Left ventricle myocardium inferior (tissue), 1 donor: ENCODE measurements at regions not wholly inside any gene's neighbourhood (a gene's known extent, or its start where the extent isn't known, plus 50 kb on each side); places are given as distances from the start of the nearest gene placed in this dataset.
"Not testable (repeated sequence)": the region's sequence is repeated elsewhere in the genome, so short reads cannot be mapped to it uniquely, and the experiment has no call there.

Experiments used
- DNase-seq: peaks from one replicate; pipeline ENCODE4 v3.0.0-alpha.2; 2020
- H3K27ac ChIP-seq: fragments of 200-600 bp; replicated peaks from 2 replicates; pipeline ENCODE4 v1.8.0; 2021
- H3K27me3 ChIP-seq: fragments of 200-600 bp; 2 replicates; pipeline ENCODE4 v1.8.0; 2021; ENCODE audit warnings: low read depth
- H3K36me3 ChIP-seq: fragments of 200-600 bp; 2 replicates; pipeline ENCODE4 v1.8.0; 2021
- H3K4me1 ChIP-seq: fragments of 200-600 bp; 2 replicates; pipeline ENCODE4 v1.8.0; 2021
- H3K4me3 ChIP-seq: fragments of 200-600 bp; 2 replicates; pipeline ENCODE4 v1.8.0; 2021; ENCODE audit warnings: mild to moderate bottlenecking, moderate library complexity
- H3K9me3 ChIP-seq: fragments of 200-600 bp; replicated peaks from 2 replicates; pipeline ENCODE4 v1.8.0; 2021
- intact Hi-C: fragments of 100-400 bp; cut with micrococcal nuclease; formaldehyde crosslinking; loops from one replicate; pipeline ENCODE4 v1.11.0; 2022
- TF ChIP-seq, protein P1 (sequence below): fragments of 200-600 bp; IDR thresholded peaks from 2 replicates; pipeline ENCODE4 v1.8.0; 2021; ENCODE audit warnings: antibody characterized with exemption, mild to moderate bottlenecking, borderline replicate concordance
- donor health status: DM: no; HTN: yes; CAD: no; lungs with severe emphysema.

GRCh38 chr11:97614606-97615005, 1224.8 kb downstream of the JRKL start:
- no peak overlapping the region for H3K4me3 ChIP-seq
- H3K4me1 ChIP-seq = no peaks in the 10 kb centered on the region
- H3K36me3 ChIP-seq = no peaks in the 10 kb centered on the region
- no peak overlapping the region for H3K27ac ChIP-seq
- TF ChIP-seq, protein P1, sequence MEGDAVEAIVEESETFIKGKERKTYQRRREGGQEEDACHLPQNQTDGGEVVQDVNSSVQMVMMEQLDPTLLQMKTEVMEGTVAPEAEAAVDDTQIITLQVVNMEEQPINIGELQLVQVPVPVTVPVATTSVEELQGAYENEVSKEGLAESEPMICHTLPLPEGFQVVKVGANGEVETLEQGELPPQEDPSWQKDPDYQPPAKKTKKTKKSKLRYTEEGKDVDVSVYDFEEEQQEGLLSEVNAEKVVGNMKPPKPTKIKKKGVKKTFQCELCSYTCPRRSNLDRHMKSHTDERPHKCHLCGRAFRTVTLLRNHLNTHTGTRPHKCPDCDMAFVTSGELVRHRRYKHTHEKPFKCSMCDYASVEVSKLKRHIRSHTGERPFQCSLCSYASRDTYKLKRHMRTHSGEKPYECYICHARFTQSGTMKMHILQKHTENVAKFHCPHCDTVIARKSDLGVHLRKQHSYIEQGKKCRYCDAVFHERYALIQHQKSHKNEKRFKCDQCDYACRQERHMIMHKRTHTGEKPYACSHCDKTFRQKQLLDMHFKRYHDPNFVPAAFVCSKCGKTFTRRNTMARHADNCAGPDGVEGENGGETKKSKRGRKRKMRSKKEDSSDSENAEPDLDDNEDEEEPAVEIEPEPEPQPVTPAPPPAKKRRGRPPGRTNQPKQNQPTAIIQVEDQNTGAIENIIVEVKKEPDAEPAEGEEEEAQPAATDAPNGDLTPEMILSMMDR = no peak
- intact Hi-C loops = no loop called here
- DNase-seq = no peak
- peaks cover 49% of the 10 kb centered on the region for H3K9me3 ChIP-seq
- H3K27me3 ChIP-seq = no peaks in the 10 kb centered on the region

- H3K27me3 ChIP-seq = no peaks in the 10 kb centered on the region
- peaks cover 39% of the 10 kb centered on the region for H3K9me3 ChIP-seq
- DNase-seq = no peak
- TF ChIP-seq, protein P1 = no peak
- no peak overlapping the region for H3K27ac ChIP-seq
- intact Hi-C loops = no loop called here
- no peaks in the 10 kb centered on the region for H3K4me1 ChIP-seq
- no peak overlapping the region for H3K4me3 ChIP-seq
- H3K36me3 ChIP-seq = no peaks in the 10 kb centered on the region
These were observed 1225.7 kb downstream of the JRKL start for GRCh38 chr11:97615546-97615945.

DNA sequence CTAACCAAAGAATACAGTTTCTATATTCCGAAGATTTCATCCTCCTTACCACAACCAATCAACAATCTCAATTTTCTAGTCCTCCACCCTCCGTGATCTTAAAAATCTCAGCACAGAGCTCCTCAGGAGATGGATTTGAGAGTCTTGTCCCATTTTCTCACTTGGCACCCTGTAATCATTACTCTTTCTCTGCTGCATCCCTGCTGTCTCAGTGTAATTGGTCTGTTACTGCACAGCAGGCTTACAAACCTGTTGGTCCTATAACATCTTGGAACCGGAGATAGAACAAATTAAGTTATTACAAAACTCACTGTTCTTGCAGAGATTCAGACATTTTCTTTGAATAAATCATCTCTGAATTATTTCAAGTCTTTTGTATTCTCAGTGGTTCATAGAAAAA, 1227.2 kb downstream of the JRKL start:
- H3K4me3 ChIP-seq = no peak overlapping the region
- DNase-seq = no peak
- intact Hi-C loops = no loop called here
- no peak overlapping the region for H3K27ac ChIP-seq
- H3K36me3 ChIP-seq = no peaks in the 10 kb centered on the region
- TF ChIP-seq, protein P1 = no peak
- peaks cover 29% of the 10 kb centered on the region for H3K9me3 ChIP-seq
- no peaks in the 10 kb centered on the region for H3K27me3 ChIP-seq
- H3K4me1 ChIP-seq = no peaks in the 10 kb centered on the region

DNA sequence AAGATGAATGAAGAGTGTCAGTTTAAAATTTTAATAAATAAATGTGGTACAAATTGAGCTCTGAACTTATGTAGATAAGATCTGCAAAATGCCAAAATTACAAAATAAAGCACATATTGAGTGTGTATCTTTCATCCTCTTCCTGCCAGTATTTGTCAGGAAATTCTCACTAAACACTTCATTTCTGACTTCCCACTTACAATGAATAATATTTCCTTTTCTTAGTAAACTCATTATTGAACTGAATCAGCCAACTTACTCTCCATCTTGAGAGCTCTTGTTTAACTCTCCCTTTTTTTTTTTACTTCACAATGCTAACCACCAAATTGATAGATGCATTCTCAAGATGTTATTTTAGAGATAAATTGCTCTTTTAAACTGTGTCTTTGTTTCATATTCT, 1230.2 kb downstream of the JRKL start:
- intact Hi-C loops = no loop called here
- H3K9me3 ChIP-seq = peaks cover 29% of the 10 kb centered on the region
- H3K4me1 ChIP-seq = no peaks in the 10 kb centered on the region
- no peak overlapping the region for H3K27ac ChIP-seq
- H3K4me3 ChIP-seq = no peak overlapping the region
- H3K36me3 ChIP-seq = no peaks in the 10 kb centered on the region
- H3K27me3 ChIP-seq = no peaks in the 10 kb centered on the region
- no peak for DNase-seq
- TF ChIP-seq, protein P1 = no peak

DNA sequence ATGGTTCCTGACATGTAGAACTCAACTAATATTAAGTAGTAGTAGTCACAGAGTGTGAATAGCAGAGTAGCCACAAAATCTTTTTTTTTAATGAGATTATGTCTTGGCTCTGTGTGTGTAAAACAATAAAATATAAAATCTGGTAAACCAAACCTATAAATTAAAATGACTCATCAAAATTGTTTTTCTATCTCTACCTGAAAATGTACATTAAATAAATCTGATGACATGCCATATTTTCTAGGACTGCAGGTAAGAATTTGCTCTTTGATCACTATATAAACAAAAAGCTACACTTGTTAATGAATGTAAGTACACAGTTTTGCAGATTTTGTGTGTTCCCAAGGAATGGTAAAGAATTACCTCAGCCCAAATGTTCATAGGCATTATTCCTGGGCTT, 1231.5 kb downstream of the JRKL start:
- intact Hi-C loops = no loop called here
- H3K27me3 ChIP-seq = no peaks in the 10 kb centered on the region
- TF ChIP-seq, protein P1 = no peak
- no peaks in the 10 kb centered on the region for H3K4me1 ChIP-seq
- H3K27ac ChIP-seq = no peak overlapping the region
- peaks cover 22% of the 10 kb centered on the region for H3K9me3 ChIP-seq
- no peaks in the 10 kb centered on the region for H3K36me3 ChIP-seq
- no peak for DNase-seq
- no peak overlapping the region for H3K4me3 ChIP-seq

DNA sequence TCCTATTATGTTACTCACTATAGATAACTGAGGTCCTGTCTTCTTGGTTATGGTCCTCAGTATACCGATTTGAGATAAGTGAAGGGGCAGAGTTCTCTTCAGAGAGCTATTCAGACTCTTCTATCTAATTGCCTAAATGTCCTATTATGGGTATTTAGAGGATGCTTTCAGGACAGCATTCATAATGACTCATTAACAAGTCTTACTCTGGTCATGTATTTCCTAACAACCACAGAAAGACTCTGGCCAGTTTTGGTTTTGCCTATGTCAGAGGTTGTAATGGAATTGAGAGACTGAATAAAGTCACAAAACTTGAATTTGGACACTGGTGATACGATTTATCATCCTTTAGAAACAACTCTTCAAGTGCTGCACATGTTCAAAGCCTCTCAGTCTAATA, 1233.0 kb downstream of the JRKL start:
- no peak overlapping the region for H3K27ac ChIP-seq
- H3K27me3 ChIP-seq = no peaks in the 10 kb centered on the region
- H3K4me3 ChIP-seq = no peak overlapping the region
- intact Hi-C loops = no loop called here
- no peak for DNase-seq
- H3K9me3 ChIP-seq = peaks cover 8% of the 10 kb centered on the region
- no peaks in the 10 kb centered on the region for H3K36me3 ChIP-seq
- H3K4me1 ChIP-seq = no peaks in the 10 kb centered on the region
- TF ChIP-seq, protein P1 = no peak

GRCh38 chr11:97636741-97637140, 1246.9 kb downstream of the JRKL start:
- intact Hi-C loops = not testable (repeated sequence)

More at GRCh38 chr11:97636741-97637140, 1246.9 kb downstream of the JRKL start:
- not testable (repeated sequence) for H3K4me3 ChIP-seq, H3K27ac ChIP-seq, H3K4me1 ChIP-seq, H3K36me3 ChIP-seq, H3K27me3 ChIP-seq, DNase-seq
- peaks cover 22% of the 10 kb centered on the region for H3K9me3 ChIP-seq
